ENCODE measurements at regions not wholly inside any gene's neighbourhood (a gene's known extent, or its start where the extent isn't known, plus 50 kb on each side); places are given as distances from the start of the nearest gene placed in this dataset.
"Not testable (repeated sequence)": the region's sequence is repeated elsewhere in the genome, so short reads cannot be mapped to it uniquely, and the experiment has no call there.

- no peak for DNase-seq (ENCODE audit: low read depth)
Observed at GRCh38 chr2:225820826-225821225, 421.3 kb downstream of the NYAP2 start.

GRCh38 chr2:225814554-225814953, 415.0 kb downstream of the NYAP2 start:
- no peak for DNase-seq (ENCODE audit: low read depth)

- DNase-seq (ENCODE audit: low read depth) = no peak
Observed at GRCh38 chr2:225806105-225806504, 406.6 kb downstream of the NYAP2 start.

- DNase-seq (ENCODE audit: low read depth) = not testable (repeated sequence)
Observed at GRCh38 chr2:225802076-225802475, 402.6 kb downstream of the NYAP2 start.

- DNase-seq (ENCODE audit: low read depth) = no peak
Observed at GRCh38 chr2:225797394-225797793, 397.9 kb downstream of the NYAP2 start.

- no peak for DNase-seq (ENCODE audit: low read depth)
Observed at GRCh38 chr2:225794652-225795400, 395.3 kb downstream of the NYAP2 start.

GRCh38 chr2:225793736-225794550, 394.4 kb downstream of the NYAP2 start:
- no peak for DNase-seq (ENCODE audit: low read depth)

- DNase-seq (ENCODE audit: low read depth) = no peak
Observed at GRCh38 chr2:225788571-225789094, 389.1 kb downstream of the NYAP2 start.

- no peak for DNase-seq (ENCODE audit: low read depth)
Observed at GRCh38 chr2:225787497-225787896, 388.0 kb downstream of the NYAP2 start.

GRCh38 chr2:225781991-225782390, 382.5 kb downstream of the NYAP2 start:
- no peak for DNase-seq (ENCODE audit: low read depth)

- no peak for DNase-seq (ENCODE audit: low read depth)
Observed at GRCh38 chr2:225781145-225781544, 381.6 kb downstream of the NYAP2 start.

GRCh38 chr2:225779829-225780228, 380.3 kb downstream of the NYAP2 start:
- no peak for DNase-seq (ENCODE audit: low read depth)

GRCh38 chr2:225773148-225773547, 373.6 kb downstream of the NYAP2 start:
- DNase-seq (ENCODE audit: low read depth) = no peak

GRCh38 chr2:225771701-225772100, 372.2 kb downstream of the NYAP2 start:
- no peak for DNase-seq (ENCODE audit: low read depth)

GRCh38 chr2:225768741-225769140, 369.2 kb downstream of the NYAP2 start:
- no peak for DNase-seq (ENCODE audit: low read depth)

- no peak for DNase-seq (ENCODE audit: low read depth)
Observed at GRCh38 chr2:225766431-225766830, 366.9 kb downstream of the NYAP2 start.

- DNase-seq (ENCODE audit: low read depth) = no peak
Observed at GRCh38 chr2:225765820-225766219, 366.3 kb downstream of the NYAP2 start.

GRCh38 chr2:225764346-225764745, 364.8 kb downstream of the NYAP2 start:
- DNase-seq (ENCODE audit: low read depth) = no peak

GRCh38 chr2:225763711-225764110, 364.2 kb downstream of the NYAP2 start:
- DNase-seq (ENCODE audit: low read depth) = no peak

GRCh38 chr2:225761396-225761795, 361.9 kb downstream of the NYAP2 start:
- DNase-seq (ENCODE audit: low read depth) = no peak

- no peak for DNase-seq (ENCODE audit: low read depth)
Observed at GRCh38 chr2:225757248-225757647, 357.7 kb downstream of the NYAP2 start.

GRCh38 chr2:225756198-225756597, 356.7 kb downstream of the NYAP2 start:
- DNase-seq (ENCODE audit: low read depth) = no peak

- DNase-seq (ENCODE audit: low read depth) = no peak
Observed at GRCh38 chr2:225748609-225749008, 349.1 kb downstream of the NYAP2 start.

Data from activated T-cell treated with anti-CD3 and anti-CD28 coated beads for 48 hours (primary cell).